ENCODE measurements at regions not wholly inside any gene's neighbourhood (a gene's known extent, or its start where the extent isn't known, plus 50 kb on each side); places are given as distances from the start of the nearest gene placed in this dataset.

DNA sequence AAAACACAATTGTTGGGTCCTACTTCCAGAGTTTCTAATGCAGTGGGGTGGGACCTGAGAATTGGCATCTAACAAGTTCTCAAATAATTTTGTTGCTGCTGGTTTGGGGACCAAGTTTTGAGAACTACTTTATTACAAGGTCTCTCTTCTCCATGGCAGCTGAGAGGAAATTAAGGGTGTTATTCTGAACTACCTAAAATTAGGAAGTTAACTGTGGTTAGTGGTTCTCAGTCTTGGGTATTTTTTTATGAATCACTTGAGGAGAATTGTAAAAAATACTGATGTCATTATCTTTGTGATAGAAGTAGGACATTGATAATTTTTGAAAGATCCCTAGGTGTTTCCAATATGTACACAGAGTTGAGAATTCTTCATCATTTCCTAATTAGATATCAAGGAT is 210.2 kb downstream of the MC4R start:
- H3K9me3 ChIP-seq = no peaks in the 10 kb centered on the region
- no peaks in the 10 kb centered on the region for H3K27me3 ChIP-seq
- no peak for DNase-seq (ENCODE audit: low spot score in 2 of 2)
- H3K36me3 ChIP-seq = no peaks in the 10 kb centered on the region
- no peak for TF ChIP-seq POLR2AphosphoS5 (IDR thresholded peaks at IDR 0.05)
- TF ChIP-seq POLR2A (IDR thresholded peaks at IDR 0.05) = no peak
- TF ChIP-seq, protein P1, sequence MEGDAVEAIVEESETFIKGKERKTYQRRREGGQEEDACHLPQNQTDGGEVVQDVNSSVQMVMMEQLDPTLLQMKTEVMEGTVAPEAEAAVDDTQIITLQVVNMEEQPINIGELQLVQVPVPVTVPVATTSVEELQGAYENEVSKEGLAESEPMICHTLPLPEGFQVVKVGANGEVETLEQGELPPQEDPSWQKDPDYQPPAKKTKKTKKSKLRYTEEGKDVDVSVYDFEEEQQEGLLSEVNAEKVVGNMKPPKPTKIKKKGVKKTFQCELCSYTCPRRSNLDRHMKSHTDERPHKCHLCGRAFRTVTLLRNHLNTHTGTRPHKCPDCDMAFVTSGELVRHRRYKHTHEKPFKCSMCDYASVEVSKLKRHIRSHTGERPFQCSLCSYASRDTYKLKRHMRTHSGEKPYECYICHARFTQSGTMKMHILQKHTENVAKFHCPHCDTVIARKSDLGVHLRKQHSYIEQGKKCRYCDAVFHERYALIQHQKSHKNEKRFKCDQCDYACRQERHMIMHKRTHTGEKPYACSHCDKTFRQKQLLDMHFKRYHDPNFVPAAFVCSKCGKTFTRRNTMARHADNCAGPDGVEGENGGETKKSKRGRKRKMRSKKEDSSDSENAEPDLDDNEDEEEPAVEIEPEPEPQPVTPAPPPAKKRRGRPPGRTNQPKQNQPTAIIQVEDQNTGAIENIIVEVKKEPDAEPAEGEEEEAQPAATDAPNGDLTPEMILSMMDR (IDR thresholded peaks at IDR 0.05) = no peak
- no peaks in the 10 kb centered on the region for H3K4me1 ChIP-seq
- H3K27ac ChIP-seq = no peak overlapping the region
- H3K4me3 ChIP-seq = no peak overlapping the region
- intact Hi-C loops (cut with DNase I; ENCODE audit: low total_unique reads) = no loop called here

DNA sequence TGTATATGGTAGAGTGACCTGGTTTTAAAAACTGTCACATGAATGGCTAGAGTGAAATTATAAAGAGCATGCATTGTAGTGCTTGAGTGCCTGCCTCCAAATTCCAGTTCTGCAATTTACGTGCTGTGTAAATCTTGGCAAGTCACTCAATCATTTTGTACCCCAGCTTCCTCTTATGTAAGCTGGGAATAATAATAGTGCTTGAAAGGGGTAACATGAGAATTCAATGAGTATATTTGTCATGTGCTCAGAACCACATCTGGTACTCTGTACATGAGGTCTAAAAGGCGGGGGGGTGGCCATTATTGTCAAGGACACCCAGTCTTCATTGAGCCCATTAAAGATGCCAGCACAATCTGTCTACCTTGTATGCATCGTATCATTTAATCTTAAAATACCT is 214.8 kb downstream of the MC4R start:
- no peak for DNase-seq (ENCODE audit: low spot score in 2 of 2)
- intact Hi-C loops (cut with DNase I; ENCODE audit: low total_unique reads) = no loop called here

DNA sequence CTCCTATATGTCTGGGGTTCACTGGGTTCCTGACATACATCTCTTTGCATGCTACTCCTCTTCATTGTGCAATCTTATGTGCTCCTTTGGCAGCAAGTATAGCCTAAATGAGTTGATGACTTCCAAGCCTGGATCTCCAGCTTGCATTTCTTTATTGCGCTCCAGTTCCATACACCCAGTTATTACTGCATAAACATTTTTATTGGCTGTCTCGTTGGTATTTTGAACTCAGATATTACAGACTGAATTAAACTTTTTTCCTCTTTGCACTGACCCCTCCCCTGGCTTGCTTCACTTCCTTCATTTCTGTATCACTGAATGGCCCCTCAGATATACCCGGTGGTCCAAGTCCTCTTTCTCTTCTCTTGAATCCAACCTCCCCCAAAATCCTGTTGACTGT is 219.2 kb downstream of the MC4R start:
- Histone ChIP-seq H3K4me1 (no peaks in the 10 kb centered on the region), H3K27ac (no peak overlapping the region), H3K9me3 (no peaks in the 10 kb centered on the region), H3K4me3 (no peak overlapping the region), H3K36me3 (no peaks in the 10 kb centered on the region), H3K27me3 (no peaks in the 10 kb centered on the region)
- DNase-seq (ENCODE audit: low spot score in 2 of 2) = no peak
- TF ChIP-seq POLR2A (IDR thresholded peaks at IDR 0.05) = no peak
- TF ChIP-seq, protein P1 (IDR thresholded peaks at IDR 0.05) = no peak
- no peak for TF ChIP-seq POLR2AphosphoS5 (IDR thresholded peaks at IDR 0.05)
- intact Hi-C loops (cut with DNase I; ENCODE audit: low total_unique reads) = no loop called here

More for the DNA sequence above, 214.8 kb downstream of the MC4R start:
- Histone ChIP-seq H3K27ac (no peak overlapping the region), H3K4me3 (no peak overlapping the region), H3K4me1 (no peaks in the 10 kb centered on the region), H3K9me3 (no peaks in the 10 kb centered on the region), H3K36me3 (no peaks in the 10 kb centered on the region), H3K27me3 (no peaks in the 10 kb centered on the region)
- TF ChIP-seq POLR2AphosphoS5 (IDR thresholded peaks at IDR 0.05) (no peak), POLR2A (IDR thresholded peaks at IDR 0.05) (no peak)
- TF ChIP-seq, protein P1 (IDR thresholded peaks at IDR 0.05) = no peak

DNA sequence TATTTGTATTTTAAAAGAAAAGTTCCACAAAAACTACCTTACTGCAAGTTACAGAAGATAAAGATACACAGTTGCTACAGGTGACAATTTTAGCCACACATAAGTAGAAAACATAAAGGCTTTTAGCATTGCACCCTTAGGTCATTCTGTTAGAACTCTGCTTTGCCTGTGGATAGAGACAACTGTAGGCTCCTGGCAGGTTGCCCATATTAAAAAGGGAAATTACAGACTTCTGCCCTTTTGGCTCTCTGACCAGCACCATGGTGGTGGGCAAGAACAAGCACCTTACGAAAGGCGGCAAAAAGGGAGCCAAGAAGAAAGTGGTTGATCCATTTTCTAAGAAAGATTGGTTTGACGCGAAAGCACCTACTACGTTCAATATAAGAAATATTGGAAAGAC is 223.3 kb downstream of the MC4R start:
- Histone ChIP-seq H3K36me3 (no peaks in the 10 kb centered on the region), H3K27ac (no peak overlapping the region), H3K9me3 (no peaks in the 10 kb centered on the region), H3K4me1 (no peaks in the 10 kb centered on the region), H3K27me3 (no peaks in the 10 kb centered on the region), H3K4me3 (no peak overlapping the region)
- intact Hi-C loops (cut with DNase I; ENCODE audit: low total_unique reads) = no loop called here
- DNase-seq (ENCODE audit: low spot score in 2 of 2) = no peak
- TF ChIP-seq, protein P1 (IDR thresholded peaks at IDR 0.05) = no peak
- TF ChIP-seq POLR2AphosphoS5 (IDR thresholded peaks at IDR 0.05) (no peak), POLR2A (IDR thresholded peaks at IDR 0.05) (no peak)

DNA sequence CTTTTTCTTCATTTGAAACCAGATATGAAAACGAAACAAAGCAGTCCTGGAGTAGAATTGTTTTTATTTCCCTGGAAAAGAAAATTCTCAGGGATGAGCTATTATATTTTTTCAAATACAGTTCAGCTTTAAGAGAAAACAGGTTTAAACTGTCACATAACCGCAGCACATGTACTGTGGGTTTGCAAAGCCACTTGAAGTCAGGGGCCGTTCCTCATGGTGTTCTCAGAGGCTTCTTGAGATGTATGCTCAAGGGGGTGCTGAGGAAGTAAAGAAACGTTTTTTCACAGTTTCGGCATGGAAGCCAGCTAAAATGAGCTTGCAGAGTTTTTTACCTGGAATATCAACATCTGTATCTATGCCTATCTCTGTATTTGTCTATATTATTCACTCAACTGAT is 225.3 kb downstream of the MC4R start:
- intact Hi-C loops (cut with DNase I; ENCODE audit: low total_unique reads) = no loop called here
- no peak for DNase-seq (ENCODE audit: low spot score in 2 of 2)
- no peaks in the 10 kb centered on the region for H3K4me1 ChIP-seq
- H3K27me3 ChIP-seq = no peaks in the 10 kb centered on the region
- H3K9me3 ChIP-seq = no peaks in the 10 kb centered on the region
- H3K4me3 ChIP-seq = no peak overlapping the region
- H3K36me3 ChIP-seq = no peaks in the 10 kb centered on the region
- TF ChIP-seq, protein P1 (IDR thresholded peaks at IDR 0.05) = no peak
- no peak for TF ChIP-seq POLR2AphosphoS5 (IDR thresholded peaks at IDR 0.05)
- no peak for TF ChIP-seq POLR2A (IDR thresholded peaks at IDR 0.05)
- no peak overlapping the region for H3K27ac ChIP-seq

All from breast epithelium (tissue), 4 donors.